ENCODE measurements at regions not wholly inside any gene's neighbourhood (a gene's known extent, or its start where the extent isn't known, plus 50 kb on each side); places are given as distances from the start of the nearest gene placed in this dataset.

- TF ChIP-seq ZNF462 (CRISPR knock-in tag; IDR thresholded peaks at IDR 0.05) (no peak), EZH2phosphoT487 (IDR thresholded peaks at IDR 0.05; ENCODE audit: unreplicated experiment) (no peak), STAT1 (IDR thresholded peaks at IDR 0.05; ENCODE audit: unreplicated experiment) (no peak), ZNF114 (CRISPR knock-in tag; IDR thresholded peaks at IDR 0.05) (no peak), POLR2AphosphoS5 (IDR thresholded peaks at IDR 0.05; ENCODE audit: low read depth) (no peak)
These were observed 360.2 kb upstream of the POU3F3 start (continued) for GRCh38 chr2:104493698-104494097.

GRCh38 chr2:104501342-104501741 lies 352.6 kb upstream of the POU3F3 start:
- DNase-seq (ENCODE audit: low spot score), result no peak
- peaks cover 31% of the 10 kb centered on the region for H3K4me1 ChIP-seq (ENCODE audit: insufficient read depth)
- H3K4me1 Mint-ChIP-seq, result peaks cover 31% of the 10 kb centered on the region
- H2AFZ ChIP-seq, result no peak overlapping the region
- ATAC-seq, result no peak
- peaks cover 1% of the 10 kb centered on the region for H3K27me3 Mint-ChIP-seq (ENCODE audit: insufficient read depth, low read depth, poor library complexity)
- no peaks in the 10 kb centered on the region for H3K79me2 ChIP-seq (replicated peaks; ENCODE audit: insufficient read depth)
- H3K4me2 ChIP-seq, result no peak overlapping the region
- H3K36me3 Mint-ChIP-seq (ENCODE audit: low read depth), result no peaks in the 10 kb centered on the region
- no peaks in the 10 kb centered on the region for H3K27me3 ChIP-seq (ENCODE audit: insufficient read depth)
- no peak overlapping the region for H3K27ac Mint-ChIP-seq
- no peak overlapping the region for H3K4me3 Mint-ChIP-seq
- no peak overlapping the region for H3K27ac ChIP-seq (ENCODE audit: low read depth)
- no peaks in the 10 kb centered on the region for H3K9me3 Mint-ChIP-seq
- no peak overlapping the region for H3K4me3 ChIP-seq
- no peaks in the 10 kb centered on the region for H4K20me1 ChIP-seq (replicated peaks; ENCODE audit: insufficient read depth)
- H3K36me3 ChIP-seq (ENCODE audit: insufficient read depth), result no peaks in the 10 kb centered on the region
- H3F3A ChIP-seq (replicated peaks; ENCODE audit: low read depth), result no peaks in the 10 kb centered on the region
- H3K9me2 ChIP-seq (ENCODE audit: insufficient read depth), result no peaks in the 10 kb centered on the region; the same call in 1 of the 2 replicates
- TF ChIP-seq CTCF (conservative IDR thresholded peaks at IDR 0.05; ENCODE audit: low read depth in 2 of 2) (no peak), CREB1 (CRISPR knock-in tag; IDR thresholded peaks at IDR 0.05; ENCODE audit: low read depth) (no peak), POLR2AphosphoS5 (IDR thresholded peaks at IDR 0.05; ENCODE audit: low read depth) (no peak), REST (IDR thresholded peaks at IDR 0.05; ENCODE audit: unreplicated experiment) (no peak)
